ENCODE measurements at regions not wholly inside any gene's neighbourhood (a gene's known extent, or its start where the extent isn't known, plus 50 kb on each side); places are given as distances from the start of the nearest gene placed in this dataset.

- TF ChIP-seq CTCF (IDR thresholded peaks at IDR 0.05), result no peak
- TF ChIP-seq SIN3A (IDR thresholded peaks at IDR 0.05; ENCODE audit: borderline replicate concordance, insufficient read depth, low read depth, low read length), result no peak
- TF ChIP-seq POLR2AphosphoS5 (IDR thresholded peaks at IDR 0.05; ENCODE audit: low read depth, low read length), result no peak
- no peak for TF ChIP-seq REST (IDR thresholded peaks at IDR 0.05; ENCODE audit: insufficient read depth in 1 of 2, low read depth in 2 of 2, low read length in 1 of 2)
Measured at GRCh38 chr13:74274916-74275315, 140.7 kb upstream of the KLF12 start.

All from Panc1 (cell line).